Left cardiac atrium (tissue), 4 donors: ENCODE measurements at regions not wholly inside any gene's neighbourhood (a gene's known extent, or its start where the extent isn't known, plus 50 kb on each side); places are given as distances from the start of the nearest gene placed in this dataset.
"Not testable (repeated sequence)": the region's sequence is repeated elsewhere in the genome, so short reads cannot be mapped to it uniquely, and the experiment has no call there.

Source experiments
- ATAC-seq, 2 donors: fragments of 200-7000 bp; cut with Tn5 transposase; one replicate each; pipeline ENCODE4 v1.9.1; 2020; ENCODE audit warnings: mild to moderate bottlenecking in 2 of 2, moderate library complexity in 2 of 2
- DNase-seq: peaks from one replicate; pipeline ENCODE4 v3.0.0-alpha.2; 2020
- intact Hi-C, 2 donors: fragments of 100-400 bp; cut with DNase I; formaldehyde crosslinking; loops; one replicate each; pipeline versions ENCODE4 v1.14.1 to v1.15.1; 2022 to 2023
- donor health status: DM: no; HTN: yes; CAD: no.
- donor health status: DM: no; HTN: yes; CAD: no; lungs with severe emphysema.
- donor health status: DM: yes; HTN: yes; CAD: no.
- donor health status: Dilated cardiomyopathy.

DNA sequence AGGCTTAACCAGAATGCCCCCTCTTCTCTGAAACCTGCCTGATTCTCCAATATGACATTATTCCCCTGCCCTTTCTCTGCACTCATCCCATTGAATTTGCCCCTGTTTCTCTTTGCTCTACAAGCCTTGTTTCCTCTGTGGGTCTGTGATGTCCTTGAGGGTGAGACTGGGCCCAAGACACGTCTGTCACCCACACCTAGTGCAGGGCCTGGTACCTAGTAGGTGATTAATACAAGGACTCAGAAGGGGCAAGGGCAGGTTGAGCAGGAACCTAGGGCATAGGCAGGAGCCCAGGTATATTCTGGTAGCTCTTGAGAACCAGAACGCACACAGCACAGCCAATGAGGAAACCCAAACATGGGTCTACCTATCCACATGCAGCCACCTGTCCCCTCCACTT is 81.9 kb upstream of the HMGXB4 start:
- no peak for DNase-seq

DNA sequence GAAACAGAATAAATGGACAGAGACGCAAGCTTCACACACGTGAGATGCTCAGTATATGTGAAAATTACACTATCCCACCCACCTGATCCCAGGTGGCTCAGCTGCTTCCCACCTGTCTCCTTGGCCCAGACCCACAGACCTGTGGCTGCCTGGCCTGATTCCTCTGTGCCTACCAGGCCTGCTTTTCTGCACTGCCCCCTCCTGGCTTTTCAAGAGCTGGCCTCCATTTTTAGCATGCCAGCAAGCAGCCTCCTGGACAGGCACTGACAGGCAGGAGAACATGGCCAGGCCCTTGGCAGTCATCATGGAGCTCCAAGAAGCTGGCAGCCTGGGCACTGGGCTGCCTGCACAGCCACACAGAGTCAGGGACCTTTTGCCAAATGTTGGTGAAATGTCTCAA is 79.5 kb upstream of the HMGXB4 start:
- DNase-seq (no peak), ATAC-seq (no peak)
- intact Hi-C loops, result no loop called here

More for the DNA sequence above, 81.9 kb upstream of the HMGXB4 start:
- ATAC-seq, result no peak
- intact Hi-C loops, result no loop called here

DNA sequence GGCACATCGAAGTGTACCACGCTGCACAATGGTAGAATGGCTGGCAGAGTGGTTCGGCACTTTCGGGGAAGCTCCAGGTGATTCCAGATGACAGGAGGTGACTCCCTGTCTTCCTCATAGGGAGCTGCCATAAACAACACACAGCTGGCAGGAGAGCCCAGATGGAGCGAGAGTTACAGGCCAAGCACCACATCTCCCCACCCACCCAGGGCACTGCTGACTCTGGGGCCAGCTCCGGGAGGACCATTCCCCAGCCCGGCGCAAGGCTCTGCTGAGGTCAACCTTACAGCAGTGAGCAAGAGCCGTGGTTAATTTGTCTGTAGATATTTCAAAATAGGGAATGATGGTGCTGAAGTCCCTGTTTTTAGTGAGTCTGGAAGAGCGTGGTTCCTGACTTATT is 78.8 kb upstream of the HMGXB4 start:
- intact Hi-C loops, result no loop called here
- DNase-seq, result no peak
- no peak for ATAC-seq

DNA sequence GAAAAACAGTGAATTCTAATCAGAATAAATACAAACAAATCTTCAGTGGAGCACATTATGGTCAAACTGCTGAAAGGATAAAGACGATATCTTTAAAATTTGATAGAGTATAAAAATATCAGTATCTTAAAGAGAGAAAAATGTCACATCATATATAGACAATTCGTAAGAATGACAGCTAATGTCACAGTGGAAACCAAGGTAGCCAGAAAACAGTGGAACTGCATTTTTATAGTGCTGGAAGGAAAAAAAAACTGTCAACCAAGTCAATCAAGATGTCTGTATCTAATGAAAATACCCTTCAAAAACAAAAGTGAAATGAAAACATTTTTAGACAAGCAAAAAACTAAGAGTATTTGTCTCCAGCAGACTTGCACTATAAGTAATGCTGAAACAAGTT is 73.4 kb upstream of the HMGXB4 start:
- DNase-seq (no peak), ATAC-seq (no peak)
- intact Hi-C loops, result no loop called here

DNA sequence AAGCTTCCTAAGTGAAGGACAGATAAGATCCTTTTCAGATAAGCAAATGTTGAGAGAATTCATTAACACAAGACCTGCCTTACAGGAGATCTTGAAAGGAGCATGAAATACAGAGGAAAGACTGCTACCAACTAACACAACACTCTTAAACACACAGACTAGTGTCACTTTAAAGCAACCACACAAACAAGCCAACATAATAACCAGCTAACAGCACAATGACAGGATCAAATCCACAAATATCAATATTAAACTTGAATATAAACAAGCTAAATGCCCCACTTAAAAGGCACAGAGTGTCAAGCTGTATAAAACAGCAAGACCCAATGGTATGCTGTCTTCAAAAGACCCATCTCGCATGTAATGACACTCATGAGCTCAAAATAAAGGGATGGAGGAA is 70.8 kb upstream of the HMGXB4 start:
- no peak for ATAC-seq
- intact Hi-C loops, result no loop called here
- DNase-seq, result no peak

DNA sequence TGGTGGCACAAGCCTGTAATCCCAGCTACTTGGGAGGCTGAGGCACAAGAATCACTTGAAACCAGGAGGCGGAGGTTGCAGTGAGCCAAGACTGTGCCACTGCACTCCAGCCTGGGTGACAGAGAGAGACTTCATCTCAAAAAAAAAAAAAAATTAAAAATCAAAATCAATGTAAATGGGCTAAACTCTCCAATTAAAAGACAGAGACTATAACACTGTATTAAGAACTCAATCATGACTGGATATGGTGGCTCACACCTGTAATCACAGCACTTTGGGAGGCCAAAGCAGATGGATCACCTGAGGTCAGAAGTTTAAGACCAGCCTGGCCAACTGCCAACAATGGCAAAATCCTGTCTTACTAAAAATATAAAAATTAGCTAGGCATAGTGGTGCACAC is 68.4 kb upstream of the HMGXB4 start:
- ATAC-seq, intact Hi-C loops, DNase-seq: not testable (repeated sequence)

DNA sequence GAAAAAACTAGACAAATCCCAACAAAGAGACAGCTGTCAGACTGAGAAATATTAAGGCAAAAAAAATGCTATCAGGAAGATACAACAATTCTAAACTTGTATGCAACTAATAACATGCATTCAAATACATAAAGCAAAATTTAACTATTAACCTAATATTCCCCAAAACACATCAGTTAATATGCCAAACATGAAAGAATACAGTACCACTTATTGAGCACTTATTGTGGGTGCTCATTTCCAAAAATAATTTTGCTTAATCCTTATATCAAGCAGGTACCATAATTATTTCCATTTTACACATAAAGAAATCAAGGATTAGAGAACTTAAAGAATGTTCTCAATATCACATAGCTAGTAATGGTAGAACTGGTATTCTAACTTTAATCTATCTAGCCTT is 67.7 kb upstream of the HMGXB4 start:
- no peak for DNase-seq
- ATAC-seq, result no peak
- intact Hi-C loops, result no loop called here

DNA sequence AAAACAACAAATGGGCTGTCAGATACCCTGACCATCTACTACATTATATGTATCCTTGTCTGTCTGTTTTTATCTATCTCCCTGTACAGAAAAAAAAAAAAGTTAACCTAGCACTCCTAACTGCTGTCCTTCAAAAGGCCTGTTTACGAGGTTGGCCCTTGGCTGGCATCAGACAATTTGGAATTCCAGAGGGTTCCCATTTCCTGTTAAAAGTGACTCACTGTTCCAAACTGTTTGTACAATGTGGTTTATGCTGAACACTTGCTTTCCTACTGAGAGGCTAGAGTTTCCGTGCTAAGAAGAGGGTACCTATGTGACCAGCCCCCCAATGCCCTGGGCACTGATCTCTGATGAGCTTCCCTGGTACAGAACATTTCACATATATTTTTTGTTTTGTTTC is 65.9 kb upstream of the HMGXB4 start:
- ATAC-seq, result no peak
- intact Hi-C loops, result no loop called here

DNA sequence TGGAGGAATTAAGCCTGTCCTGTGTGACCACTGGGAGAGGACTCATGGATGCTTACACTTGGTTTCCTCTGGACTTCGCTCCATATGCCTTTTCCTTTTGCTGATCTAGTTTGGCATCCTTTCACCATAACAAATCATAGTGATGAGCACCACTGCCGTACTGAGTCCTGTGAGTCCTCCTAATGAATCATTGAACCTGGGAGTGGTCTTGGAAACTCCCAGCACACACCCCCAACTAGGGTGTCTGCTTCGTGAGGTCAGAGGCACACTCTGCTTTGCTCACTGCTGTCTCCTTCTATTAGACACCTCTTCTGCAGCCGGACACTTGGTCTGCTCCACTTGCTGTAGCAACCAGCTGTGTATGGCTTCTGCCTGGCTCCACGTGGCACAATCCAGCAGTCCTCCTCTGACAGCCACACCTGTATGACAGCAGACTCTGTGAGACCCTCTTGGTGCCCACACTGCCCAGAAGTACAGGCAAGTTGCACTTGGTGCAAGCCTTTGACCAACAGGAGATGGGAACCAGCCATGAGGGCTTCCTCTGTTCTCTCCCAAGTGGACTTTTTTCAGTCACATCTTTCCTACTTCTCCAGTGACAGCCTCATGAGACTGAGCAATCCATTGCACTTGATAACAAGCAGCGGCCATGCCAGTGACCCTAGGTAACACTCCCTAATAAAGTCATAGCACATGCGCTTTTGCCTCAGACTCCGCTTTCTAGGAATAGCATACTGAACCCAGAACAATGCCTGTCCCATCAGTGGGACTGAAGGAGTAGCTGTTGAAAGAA is 65.0 kb upstream of the HMGXB4 start:
- DNase-seq (no peak), ATAC-seq (no peak)
- intact Hi-C loops, result no loop called here

More for the DNA sequence above, 65.9 kb upstream of the HMGXB4 start:
- DNase-seq, result no peak

DNA sequence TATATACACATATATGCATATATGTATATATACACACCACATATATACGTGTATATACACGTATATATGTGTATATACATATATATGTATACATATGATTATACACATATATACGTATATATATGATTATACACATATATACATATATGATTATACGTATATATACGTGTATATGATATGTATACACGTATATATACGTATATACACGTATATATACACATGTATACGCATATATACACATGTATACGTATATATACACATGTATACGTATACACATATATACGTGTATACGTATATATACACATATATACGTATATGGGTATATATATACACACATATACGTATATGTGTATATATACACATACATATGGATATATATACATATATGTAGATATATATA is 62.1 kb upstream of the HMGXB4 start:
- ATAC-seq (no peak), DNase-seq (no peak)
- intact Hi-C loops, result no loop called here

DNA sequence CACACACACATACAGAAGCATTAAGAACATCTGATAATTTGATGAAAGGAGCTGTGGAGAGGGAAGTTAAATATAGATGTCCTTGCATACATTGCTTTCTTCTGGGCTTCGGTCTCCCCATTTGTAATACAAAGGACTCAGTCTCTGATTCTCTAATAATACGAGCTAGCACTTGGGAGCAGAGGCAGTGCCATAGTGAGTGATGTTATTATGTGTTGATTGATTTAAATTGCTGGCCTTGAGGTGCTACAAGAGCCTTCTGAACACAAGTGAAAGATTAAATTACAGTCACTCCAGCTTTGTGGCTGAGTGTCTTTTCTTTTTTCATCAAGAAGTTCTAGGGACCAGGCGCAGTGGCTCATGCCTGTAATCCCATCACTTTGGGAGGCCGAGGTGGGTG is 61.5 kb upstream of the HMGXB4 start:
- intact Hi-C loops, result no loop called here
- ATAC-seq (no peak), DNase-seq (no peak)

DNA sequence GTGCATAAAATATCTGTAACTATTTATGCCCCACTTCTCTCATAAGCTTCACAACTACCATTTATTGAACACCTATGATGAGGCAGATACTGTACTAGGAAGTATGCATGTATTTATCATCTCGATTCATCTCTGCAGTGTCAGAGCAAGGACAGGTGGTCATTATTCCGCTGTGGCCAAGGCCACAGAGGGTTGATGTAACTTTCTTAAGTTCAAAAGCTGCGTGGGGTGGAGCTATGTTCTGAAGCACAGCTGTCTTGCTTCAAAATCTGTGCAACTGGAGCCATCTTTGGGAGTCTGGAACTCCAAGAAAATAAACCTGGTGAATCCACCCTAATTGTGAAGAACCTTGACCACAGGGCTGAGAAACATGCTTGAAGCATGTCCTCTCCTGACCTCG is 60.2 kb upstream of the HMGXB4 start:
- ATAC-seq (no peak), DNase-seq (no peak)
- intact Hi-C loops, result no loop called here

DNA sequence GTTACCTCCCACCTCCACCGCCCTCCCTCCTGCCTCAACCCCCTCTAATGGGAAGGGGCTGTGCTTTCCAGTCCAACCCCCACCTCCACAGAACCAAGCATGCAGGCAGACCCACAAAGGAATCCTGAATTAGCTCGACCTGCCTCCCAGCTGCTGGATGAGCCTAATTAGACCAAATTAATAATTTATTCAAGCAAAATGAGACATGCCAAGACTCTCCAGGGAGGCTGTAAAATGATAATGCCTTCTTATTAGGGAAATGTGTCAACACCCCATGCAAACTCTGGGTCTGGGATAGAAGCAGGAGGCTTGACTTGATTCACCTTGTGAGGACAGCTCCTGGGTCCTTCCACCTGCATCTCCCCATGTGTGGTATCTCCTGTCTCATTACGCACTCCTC is 59.4 kb upstream of the HMGXB4 start:
- intact Hi-C loops, result no loop called here
- ATAC-seq, result no peak

DNA sequence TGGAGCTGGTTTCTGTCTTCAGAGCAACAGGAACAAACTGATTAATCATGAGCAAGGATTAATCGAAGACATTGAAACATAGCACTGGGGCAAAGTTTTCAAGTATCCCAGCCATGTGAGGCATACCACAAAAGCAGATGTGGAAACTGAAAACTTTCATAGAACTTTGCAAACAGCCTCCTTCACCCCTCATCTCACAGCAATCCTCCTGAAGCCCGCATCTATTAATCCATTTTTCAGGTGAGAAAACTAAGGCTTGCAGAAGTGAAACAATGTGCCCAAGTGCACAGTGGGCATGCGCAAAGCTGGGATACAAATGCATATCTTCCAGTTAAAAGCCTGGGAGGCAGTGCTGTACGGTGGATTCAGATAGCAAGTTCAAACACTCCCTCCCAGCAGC is 58.6 kb upstream of the HMGXB4 start:
- intact Hi-C loops, result no loop called here
- no peak for ATAC-seq
- no peak for DNase-seq

More for the DNA sequence above, 59.4 kb upstream of the HMGXB4 start:
- DNase-seq, result no peak

DNA sequence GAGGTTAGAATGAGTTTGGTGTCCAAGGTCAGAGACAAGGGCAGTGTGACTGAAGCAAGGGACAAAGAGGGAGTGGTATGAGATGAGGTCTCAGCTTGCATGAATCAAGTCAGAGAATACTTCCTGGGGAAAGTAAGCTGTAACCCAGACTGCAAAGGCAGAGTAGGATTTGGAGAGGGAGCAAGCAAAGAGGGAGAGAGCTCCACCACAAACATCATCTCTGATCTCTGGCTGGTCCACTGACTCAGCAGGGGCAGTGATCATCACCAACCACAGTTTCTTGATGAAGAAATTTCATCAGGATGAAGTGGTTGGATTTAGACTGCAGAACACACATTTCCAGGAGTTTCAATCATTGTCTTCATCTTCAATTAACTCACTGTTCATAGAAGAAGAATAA is 54.9 kb upstream of the HMGXB4 start:
- DNase-seq, result no peak
- intact Hi-C loops, result no loop called here
- no peak for ATAC-seq

DNA sequence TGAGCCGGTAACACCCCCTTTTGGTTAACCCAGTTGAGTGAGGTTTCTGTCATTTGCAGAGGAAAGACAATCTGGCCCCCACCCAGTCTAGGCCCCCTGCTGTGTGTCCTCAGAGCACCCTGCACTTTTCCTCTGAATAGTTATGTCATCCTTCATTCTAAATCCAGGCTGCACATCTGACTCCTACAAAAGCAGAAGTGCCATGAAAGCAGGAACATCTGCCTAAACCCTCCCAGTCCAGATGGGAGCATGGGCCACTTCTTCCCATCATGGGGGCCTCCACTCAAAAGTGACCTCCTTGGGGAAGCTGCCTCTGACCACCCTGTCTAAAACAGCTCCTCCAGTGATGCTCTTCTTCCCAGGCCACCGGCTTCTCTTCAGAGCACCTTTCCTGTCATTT is 53.7 kb upstream of the HMGXB4 start:
- DNase-seq (no peak), ATAC-seq (no peak)
- intact Hi-C loops, result no loop called here

DNA sequence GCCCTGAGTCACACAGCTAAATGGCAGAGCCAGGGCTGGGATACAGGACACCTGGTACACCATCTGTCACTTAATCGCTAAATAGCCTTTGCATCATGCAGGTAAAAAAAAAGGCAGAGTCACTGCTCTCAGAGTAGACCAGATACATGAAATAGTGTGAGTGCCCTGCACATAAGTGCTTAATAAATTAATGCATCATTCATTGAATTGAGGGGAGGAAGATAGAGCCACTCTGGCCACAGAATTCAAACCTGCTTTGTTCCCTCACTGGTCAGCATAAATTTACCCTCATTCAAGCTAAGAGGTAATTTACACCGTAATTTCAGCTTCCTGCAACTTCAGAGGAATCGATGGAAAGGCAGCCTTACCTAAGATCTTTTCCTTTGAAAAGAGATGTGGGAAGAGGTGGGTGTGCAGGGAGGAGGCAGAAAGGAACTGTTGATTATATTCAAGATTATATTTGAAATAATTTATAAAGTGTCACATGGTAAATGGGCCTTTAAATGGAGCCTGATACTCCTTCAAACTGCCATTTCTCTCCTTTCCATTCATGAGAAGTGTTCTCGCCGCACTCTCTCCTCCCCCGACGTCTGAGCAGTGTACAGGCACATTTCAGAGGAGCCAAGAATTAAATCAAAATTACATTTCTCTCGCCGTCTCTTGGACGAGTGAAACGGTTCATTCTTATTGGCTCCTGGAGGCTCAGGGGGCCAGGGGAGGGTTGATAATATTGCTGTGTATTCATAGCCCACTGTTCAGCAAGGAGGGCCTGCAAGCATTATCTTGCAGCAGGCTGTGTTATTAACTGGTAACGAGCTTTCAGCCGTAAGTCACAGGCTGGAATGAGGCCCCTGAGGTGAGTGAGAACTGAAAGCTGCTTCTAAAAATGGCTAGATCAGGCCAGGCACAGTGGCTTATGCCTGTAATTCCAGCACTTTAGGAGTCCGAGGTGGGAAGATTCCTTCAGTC is 52.2 kb upstream of the HMGXB4 start:
- DNase-seq, result no peak
- intact Hi-C loops, result no loop called here
- ATAC-seq, result peak in 1 of 2 donors; percentile 30

DNA sequence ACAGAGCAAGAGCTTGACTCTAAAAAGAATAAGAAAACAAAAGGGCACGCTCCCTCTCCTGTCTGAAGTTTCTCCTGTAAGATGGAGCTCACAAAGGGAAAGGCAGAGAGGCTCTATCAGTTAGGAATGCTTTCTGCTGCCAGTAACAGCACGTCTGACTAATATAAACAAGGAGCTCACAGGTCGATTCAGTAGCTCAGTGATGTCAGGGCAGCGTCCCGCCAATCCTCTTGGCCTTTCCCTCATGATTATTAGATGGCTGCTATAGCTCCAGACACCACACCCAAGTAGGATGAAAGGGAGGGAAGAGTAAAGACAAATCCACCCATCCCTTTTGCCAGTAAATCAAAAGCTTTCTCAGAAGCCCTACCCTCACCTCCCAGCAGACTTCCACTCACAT is 51.3 kb upstream of the HMGXB4 start:
- DNase-seq (peak; percentile 27), ATAC-seq (peak; percentile 61 to 94)
- intact Hi-C loops, result no loop called here

DNA sequence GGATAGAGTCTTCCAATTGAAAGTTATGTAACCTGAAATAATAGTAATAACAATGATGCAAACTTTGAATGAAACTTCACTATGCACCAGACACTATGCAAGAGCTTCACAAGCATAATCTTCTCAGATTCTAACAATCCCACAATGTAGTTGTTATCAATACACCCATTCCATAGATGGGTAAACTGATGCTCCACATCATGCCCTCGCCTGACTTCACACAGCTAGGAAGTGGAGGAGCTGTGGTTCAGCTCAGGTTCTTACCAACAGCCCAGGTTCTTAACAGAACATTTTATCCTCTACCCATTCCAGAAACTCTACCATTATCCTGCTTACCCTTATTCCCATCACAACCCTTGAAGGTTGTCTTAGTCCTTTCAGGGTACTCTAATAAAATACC is 50.4 kb upstream of the HMGXB4 start:
- no peak for DNase-seq
- intact Hi-C loops, result no loop called here
- ATAC-seq, result no peak
